Right atrium auricular region (tissue), 2 donors: ENCODE measurements at regions not wholly inside any gene's neighbourhood (a gene's known extent, or its start where the extent isn't known, plus 50 kb on each side); places are given as distances from the start of the nearest gene placed in this dataset.

Experiments used
- DNase-seq: peaks from one replicate; pipeline ENCODE4 v3.0.0-alpha.2; 2019; ENCODE audit warnings: low spot score
- H3K27ac ChIP-seq, 2 donors: fragments of 200-600 bp; sonication (generic); 1 replicate in 1 of 2; 2 replicates in 1 of 2; pipeline ENCODE4 v1.5.1; 2016 to 2019
- H3K27me3 ChIP-seq, 2 donors: fragments of 200-600 bp; sonication (generic); one replicate each; pipeline versions ENCODE4 v1.5.1 to v1.6.0; 2017 to 2019
- H3K36me3 ChIP-seq: fragments of 200-600 bp; sonication (generic); one replicate; pipeline ENCODE4 v1.5.1; 2016
- H3K4me1 ChIP-seq, 2 donors: fragments of 200-600 bp; sonication (generic); one replicate each; pipeline versions ENCODE4 v1.5.1 to v1.6.0; 2017 to 2019
- H3K4me3 ChIP-seq, 2 donors: fragments of 200-600 bp; sonication (generic); 1 replicate in 1 of 2; 2 replicates in 1 of 2; pipeline ENCODE4 v1.5.1; 2017 to 2019; ENCODE audit warnings: mild to moderate bottlenecking in 1 of 2, moderate library complexity in 1 of 2
- H3K9me3 ChIP-seq, 2 donors: fragments of 200-600 bp; sonication (generic); one replicate each; pipeline ENCODE4 v1.5.1; 2019
- CTCF ChIP-seq, 2 donors: fragments of 200-600 bp; sonication (generic); IDR thresholded peaks; one replicate each; pipeline ENCODE4 v1.5.1; 2019; ENCODE audit warnings: antibody characterized with exemption in 2 of 2

- Histone ChIP-seq H3K27ac (no peak overlapping the region), H3K4me1 (no peaks in the 10 kb centered on the region), H3K36me3 (no peaks in the 10 kb centered on the region), H3K27me3 (no peaks in the 10 kb centered on the region), H3K4me3 (no peak overlapping the region), H3K9me3 (no peaks in the 10 kb centered on the region)
- no peak for DNase-seq
- TF ChIP-seq CTCF (IDR thresholded peaks at IDR 0.05): no peak
Measured at GRCh38 chr10:3331690-3332230, 159.2 kb upstream of the PITRM1 start.

- Histone ChIP-seq H3K4me3 (no peak overlapping the region), H3K4me1 (no peaks in the 10 kb centered on the region), H3K36me3 (no peaks in the 10 kb centered on the region), H3K27me3 (no peaks in the 10 kb centered on the region), H3K27ac (no peak overlapping the region), H3K9me3 (no peaks in the 10 kb centered on the region)
- DNase-seq: no peak
- no peak for TF ChIP-seq CTCF (IDR thresholded peaks at IDR 0.05)
Measured at GRCh38 chr10:3331187-3331586, 158.6 kb upstream of the PITRM1 start.

- H3K27me3 ChIP-seq: no peaks in the 10 kb centered on the region
- H3K4me1 ChIP-seq: no peaks in the 10 kb centered on the region
- no peaks in the 10 kb centered on the region for H3K9me3 ChIP-seq
- no peak for TF ChIP-seq CTCF (IDR thresholded peaks at IDR 0.05)
- DNase-seq: no peak
- H3K36me3 ChIP-seq: no peaks in the 10 kb centered on the region
- no peak overlapping the region for H3K27ac ChIP-seq
- no peak overlapping the region for H3K4me3 ChIP-seq
Measured at GRCh38 chr10:3330663-3331062, 158.1 kb upstream of the PITRM1 start.

- no peaks in the 10 kb centered on the region for H3K36me3 ChIP-seq
- no peak for DNase-seq
- no peak for TF ChIP-seq CTCF (IDR thresholded peaks at IDR 0.05)
- no peaks in the 10 kb centered on the region for H3K27me3 ChIP-seq
- no peaks in the 10 kb centered on the region for H3K9me3 ChIP-seq
- H3K4me3 ChIP-seq: no peak overlapping the region
- H3K27ac ChIP-seq: no peak overlapping the region
- peaks cover 0 to 8% of the 10 kb centered on the region in 2 donors for H3K4me1 ChIP-seq
Measured at GRCh38 chr10:3325954-3326750, 153.6 kb upstream of the PITRM1 start.

GRCh38 chr10:3324612-3325038, 152.0 kb upstream of the PITRM1 start:
- no peak overlapping the region for H3K4me3 ChIP-seq
- no peak for TF ChIP-seq CTCF (IDR thresholded peaks at IDR 0.05)
- DNase-seq: no peak
- no peaks in the 10 kb centered on the region for H3K36me3 ChIP-seq
- no peaks in the 10 kb centered on the region for H3K9me3 ChIP-seq
- peaks cover 0 to 8% of the 10 kb centered on the region in 2 donors for H3K4me1 ChIP-seq
- no peak overlapping the region for H3K27ac ChIP-seq
- H3K27me3 ChIP-seq: no peaks in the 10 kb centered on the region
